ENCODE measurements at regions not wholly inside any gene's neighbourhood (a gene's known extent, or its start where the extent isn't known, plus 50 kb on each side); places are given as distances from the start of the nearest gene placed in this dataset.

- H3K27ac ChIP-seq (ENCODE audit: low read depth, low read length), result no peak overlapping the region
Observed at GRCh38 chr9:82608487-82608886, 454.5 kb downstream of the RASEF start.

GRCh38 chr9:82612942-82613341 lies 450.0 kb downstream of the RASEF start:
- Histone ChIP-seq H3K79me2 (ENCODE audit: control insufficient read depth, insufficient read depth, low read length, unreplicated experiment) (no peaks in the 10 kb centered on the region), H3K4me1 (ENCODE audit: control insufficient read depth, insufficient read depth, low read length, unreplicated experiment) (no peaks in the 10 kb centered on the region), H2AFZ (ENCODE audit: low read length, unreplicated experiment) (no peak overlapping the region), H3K36me3 (ENCODE audit: insufficient read depth, low read length) (no peaks in the 10 kb centered on the region), H3K4me3 (ENCODE audit: low read depth, low read length) (no peak overlapping the region), H3K27me3 (ENCODE audit: insufficient read depth, low read length) (peaks cover 7% of the 10 kb centered on the region), H3K27ac (ENCODE audit: low read depth, low read length) (no peak overlapping the region)

More at GRCh38 chr9:82608487-82608886, 454.5 kb downstream of the RASEF start:
- peaks cover 11% of the 10 kb centered on the region for H3K27me3 ChIP-seq (ENCODE audit: insufficient read depth, low read length)
- no peaks in the 10 kb centered on the region for H3K4me1 ChIP-seq (ENCODE audit: control insufficient read depth, insufficient read depth, low read length, unreplicated experiment)
- H3K4me3 ChIP-seq (ENCODE audit: low read depth, low read length), result no peak overlapping the region
- no peak overlapping the region for H2AFZ ChIP-seq (ENCODE audit: low read length, unreplicated experiment)
- H3K36me3 ChIP-seq (ENCODE audit: insufficient read depth, low read length), result no peaks in the 10 kb centered on the region
- H3K79me2 ChIP-seq (ENCODE audit: control insufficient read depth, insufficient read depth, low read length, unreplicated experiment), result no peaks in the 10 kb centered on the region

- Histone ChIP-seq H2AFZ (ENCODE audit: low read length, unreplicated experiment) (no peak overlapping the region), H3K27ac (ENCODE audit: low read depth, low read length) (no peak overlapping the region), H3K27me3 (ENCODE audit: insufficient read depth, low read length) (peaks cover 3% of the 10 kb centered on the region; the same call in 1 of the 2 replicates), H3K36me3 (ENCODE audit: insufficient read depth, low read length) (no peaks in the 10 kb centered on the region), H3K79me2 (ENCODE audit: control insufficient read depth, insufficient read depth, low read length, unreplicated experiment) (no peaks in the 10 kb centered on the region), H3K4me3 (ENCODE audit: low read depth, low read length) (no peak overlapping the region), H3K4me1 (ENCODE audit: control insufficient read depth, insufficient read depth, low read length, unreplicated experiment) (no peaks in the 10 kb centered on the region)
Observed at GRCh38 chr9:82613498-82613897, 449.4 kb downstream of the RASEF start.

- Histone ChIP-seq H2AFZ (ENCODE audit: low read length, unreplicated experiment) (no peak overlapping the region), H3K79me2 (ENCODE audit: control insufficient read depth, insufficient read depth, low read length, unreplicated experiment) (no peaks in the 10 kb centered on the region), H3K4me1 (ENCODE audit: control insufficient read depth, insufficient read depth, low read length, unreplicated experiment) (no peaks in the 10 kb centered on the region), H3K4me3 (ENCODE audit: low read depth, low read length) (no peak overlapping the region), H3K27me3 (ENCODE audit: insufficient read depth, low read length) (no peaks in the 10 kb centered on the region), H3K27ac (ENCODE audit: low read depth, low read length) (no peak overlapping the region), H3K36me3 (ENCODE audit: insufficient read depth, low read length) (no peaks in the 10 kb centered on the region)
Observed at GRCh38 chr9:82616545-82616944, 446.4 kb downstream of the RASEF start.

GRCh38 chr9:82621447-82621846 lies 441.5 kb downstream of the RASEF start:
- Histone ChIP-seq H3K27ac (ENCODE audit: low read depth, low read length) (no peak overlapping the region), H2AFZ (ENCODE audit: low read length, unreplicated experiment) (no peak overlapping the region), H3K36me3 (ENCODE audit: insufficient read depth, low read length) (no peaks in the 10 kb centered on the region), H3K79me2 (ENCODE audit: control insufficient read depth, insufficient read depth, low read length, unreplicated experiment) (no peaks in the 10 kb centered on the region), H3K4me3 (ENCODE audit: low read depth, low read length) (no peak overlapping the region), H3K27me3 (ENCODE audit: insufficient read depth, low read length) (no peaks in the 10 kb centered on the region), H3K4me1 (ENCODE audit: control insufficient read depth, insufficient read depth, low read length, unreplicated experiment) (no peaks in the 10 kb centered on the region)

GRCh38 chr9:82637368-82637767 lies 425.6 kb downstream of the RASEF start:
- H3K4me1 ChIP-seq (ENCODE audit: control insufficient read depth, insufficient read depth, low read length, unreplicated experiment), result no peaks in the 10 kb centered on the region
- H2AFZ ChIP-seq (ENCODE audit: low read length, unreplicated experiment), result no peak overlapping the region
- no peaks in the 10 kb centered on the region for H3K27me3 ChIP-seq (ENCODE audit: insufficient read depth, low read length)
- no peak overlapping the region for H3K27ac ChIP-seq (ENCODE audit: low read depth, low read length)
- H3K79me2 ChIP-seq (ENCODE audit: control insufficient read depth, insufficient read depth, low read length, unreplicated experiment), result no peaks in the 10 kb centered on the region
- no peak overlapping the region for H3K4me3 ChIP-seq (ENCODE audit: low read depth, low read length)
- no peaks in the 10 kb centered on the region for H3K36me3 ChIP-seq (ENCODE audit: insufficient read depth, low read length)

GRCh38 chr9:82645600-82645999 lies 417.3 kb downstream of the RASEF start:
- Histone ChIP-seq H3K4me3 (ENCODE audit: low read depth, low read length) (no peak overlapping the region), H3K27ac (ENCODE audit: low read depth, low read length) (no peak overlapping the region), H3K4me1 (ENCODE audit: control insufficient read depth, insufficient read depth, low read length, unreplicated experiment) (no peaks in the 10 kb centered on the region), H3K36me3 (ENCODE audit: insufficient read depth, low read length) (no peaks in the 10 kb centered on the region), H3K27me3 (ENCODE audit: insufficient read depth, low read length) (no peaks in the 10 kb centered on the region), H3K79me2 (ENCODE audit: control insufficient read depth, insufficient read depth, low read length, unreplicated experiment) (no peaks in the 10 kb centered on the region), H2AFZ (ENCODE audit: low read length, unreplicated experiment) (no peak overlapping the region)

GRCh38 chr9:82650368-82650767 lies 412.6 kb downstream of the RASEF start:
- H3K4me1 ChIP-seq (ENCODE audit: control insufficient read depth, insufficient read depth, low read length, unreplicated experiment), result no peaks in the 10 kb centered on the region
- no peak overlapping the region for H3K4me3 ChIP-seq (ENCODE audit: low read depth, low read length)
- no peaks in the 10 kb centered on the region for H3K36me3 ChIP-seq (ENCODE audit: insufficient read depth, low read length)
- H3K27me3 ChIP-seq (ENCODE audit: insufficient read depth, low read length), result no peaks in the 10 kb centered on the region
- H3K79me2 ChIP-seq (ENCODE audit: control insufficient read depth, insufficient read depth, low read length, unreplicated experiment), result no peaks in the 10 kb centered on the region
- H3K27ac ChIP-seq (ENCODE audit: low read depth, low read length), result no peak overlapping the region
- H2AFZ ChIP-seq (ENCODE audit: low read length, unreplicated experiment), result no peak overlapping the region

- Histone ChIP-seq H2AFZ (ENCODE audit: low read length, unreplicated experiment) (no peak overlapping the region), H3K36me3 (ENCODE audit: insufficient read depth, low read length) (no peaks in the 10 kb centered on the region), H3K79me2 (ENCODE audit: control insufficient read depth, insufficient read depth, low read length, unreplicated experiment) (no peaks in the 10 kb centered on the region), H3K27me3 (ENCODE audit: insufficient read depth, low read length) (no peaks in the 10 kb centered on the region), H3K27ac (ENCODE audit: low read depth, low read length) (no peak overlapping the region), H3K4me3 (ENCODE audit: low read depth, low read length) (no peak overlapping the region), H3K4me1 (ENCODE audit: control insufficient read depth, insufficient read depth, low read length, unreplicated experiment) (no peaks in the 10 kb centered on the region)
Observed at GRCh38 chr9:82651474-82651873, 411.5 kb downstream of the RASEF start.

GRCh38 chr9:82665324-82665723 lies 397.6 kb downstream of the RASEF start:
- Histone ChIP-seq H3K4me3 (ENCODE audit: low read depth, low read length) (no peak overlapping the region), H3K27me3 (ENCODE audit: insufficient read depth, low read length) (0 out of 2 replicates have a peak, but pooled peaks cover 5% of the 10 kb centered on the region), H3K36me3 (ENCODE audit: insufficient read depth, low read length) (no peaks in the 10 kb centered on the region), H3K79me2 (ENCODE audit: control insufficient read depth, insufficient read depth, low read length, unreplicated experiment) (no peaks in the 10 kb centered on the region), H2AFZ (ENCODE audit: low read length, unreplicated experiment) (no peak overlapping the region), H3K4me1 (ENCODE audit: control insufficient read depth, insufficient read depth, low read length, unreplicated experiment) (no peaks in the 10 kb centered on the region), H3K27ac (ENCODE audit: low read depth, low read length) (no peak overlapping the region)

- no peak overlapping the region for H3K27ac ChIP-seq (ENCODE audit: low read depth, low read length)
- H3K4me1 ChIP-seq (ENCODE audit: control insufficient read depth, insufficient read depth, low read length, unreplicated experiment), result no peaks in the 10 kb centered on the region
- no peaks in the 10 kb centered on the region for H3K79me2 ChIP-seq (ENCODE audit: control insufficient read depth, insufficient read depth, low read length, unreplicated experiment)
- no peak overlapping the region for H2AFZ ChIP-seq (ENCODE audit: low read length, unreplicated experiment)
- H3K36me3 ChIP-seq (ENCODE audit: insufficient read depth, low read length), result no peaks in the 10 kb centered on the region
- H3K4me3 ChIP-seq (ENCODE audit: low read depth, low read length), result no peak overlapping the region
- H3K27me3 ChIP-seq (ENCODE audit: insufficient read depth, low read length), result 0 out of 2 replicates have a peak, but pooled peaks cover 5% of the 10 kb centered on the region
Observed at GRCh38 chr9:82668689-82669199, 394.2 kb downstream of the RASEF start.

Measured in ACC112 (cell line).